ENCODE measurements at regions not wholly inside any gene's neighbourhood (a gene's known extent, or its start where the extent isn't known, plus 50 kb on each side); places are given as distances from the start of the nearest gene placed in this dataset.
"Not testable (repeated sequence)": the region's sequence is repeated elsewhere in the genome, so short reads cannot be mapped to it uniquely, and the experiment has no call there.

DNA sequence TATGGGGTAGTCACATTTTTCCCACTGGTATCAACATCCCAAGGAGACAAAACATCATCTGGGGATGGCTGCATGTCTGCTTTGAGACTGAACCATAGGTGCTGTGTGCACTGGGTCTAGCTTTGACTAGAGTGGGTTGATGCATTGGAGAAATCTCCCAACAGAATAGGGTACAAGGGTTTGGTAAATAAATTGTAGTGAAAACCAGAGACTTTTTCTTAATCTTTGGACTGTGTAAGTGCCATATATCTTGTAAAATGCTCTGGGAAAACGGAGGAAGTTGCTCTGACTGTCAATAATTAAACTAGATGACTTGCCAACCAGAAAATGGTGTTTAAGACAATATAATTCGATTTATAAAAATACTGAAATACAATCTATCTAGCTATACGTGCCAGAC lies 1064.0 kb upstream of the SLIT2 start:
- Mint-ChIP-seq H3K27me3 (no peaks in the 10 kb centered on the region), H3K36me3 (no peaks in the 10 kb centered on the region), H3K4me3 (no peak overlapping the region), H3K4me1 (no peaks in the 10 kb centered on the region), H3K9me3 (peaks cover 0 to 11% (median 2%) of the 10 kb centered on the region in 3 donors), H3K27ac (no peak overlapping the region)

- Mint-ChIP-seq H3K4me3 (no peak overlapping the region), H3K27me3 (no peaks in the 10 kb centered on the region)
Measured at GRCh38 chr4:19187096-19187495, 1064.6 kb upstream of the SLIT2 start.

DNA sequence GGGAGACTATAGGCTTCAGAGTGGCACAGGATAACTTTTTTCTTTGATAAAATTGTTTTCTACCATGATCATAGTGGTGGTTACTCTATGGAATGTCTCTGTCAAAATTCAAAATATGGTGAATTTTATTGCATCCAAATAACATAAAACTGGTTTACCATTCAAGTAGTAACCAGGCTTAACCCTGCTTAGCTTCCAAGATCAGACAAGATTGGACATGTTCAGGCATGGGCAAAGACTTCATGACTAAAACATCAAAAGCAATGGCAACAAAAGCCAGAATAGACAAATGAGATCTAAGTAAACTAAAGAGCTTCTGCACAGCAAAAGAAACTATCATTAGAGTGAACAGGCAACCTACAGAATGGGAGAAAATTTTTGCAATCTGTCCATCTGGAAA lies 1070.1 kb upstream of the SLIT2 start:
- not testable (repeated sequence) for H3K36me3 Mint-ChIP-seq, H3K4me3 Mint-ChIP-seq, H3K4me1 Mint-ChIP-seq, H3K27me3 Mint-ChIP-seq, H3K27ac Mint-ChIP-seq
- H3K9me3 Mint-ChIP-seq = peaks cover 3 to 13% (median 3%) of the 10 kb centered on the region in 3 donors

More at GRCh38 chr4:19187096-19187495, 1064.6 kb upstream of the SLIT2 start:
- H3K9me3 Mint-ChIP-seq = peaks cover 0 to 11% (median under 1%) of the 10 kb centered on the region in 3 donors
- H3K36me3 Mint-ChIP-seq = no peaks in the 10 kb centered on the region
- no peaks in the 10 kb centered on the region for H3K4me1 Mint-ChIP-seq
- H3K27ac Mint-ChIP-seq = no peak overlapping the region

GRCh38 chr4:19178835-19179234 lies 1072.9 kb upstream of the SLIT2 start:
- no peaks in the 10 kb centered on the region for H3K27me3 Mint-ChIP-seq
- peaks cover 3 to 9% (median 3%) of the 10 kb centered on the region in 3 donors for H3K9me3 Mint-ChIP-seq
- H3K4me1 Mint-ChIP-seq = no peaks in the 10 kb centered on the region
- H3K4me3 Mint-ChIP-seq = no peak overlapping the region
- H3K36me3 Mint-ChIP-seq = no peaks in the 10 kb centered on the region
- no peak overlapping the region for H3K27ac Mint-ChIP-seq

- Mint-ChIP-seq H3K9me3 (peaks cover 3 to 9% (median 3%) of the 10 kb centered on the region in 3 donors), H3K4me1 (no peaks in the 10 kb centered on the region), H3K36me3 (no peaks in the 10 kb centered on the region), H3K27me3 (no peaks in the 10 kb centered on the region), H3K27ac (no peak overlapping the region), H3K4me3 (no peak overlapping the region)
Measured at GRCh38 chr4:19177616-19178015, 1074.1 kb upstream of the SLIT2 start.

DNA sequence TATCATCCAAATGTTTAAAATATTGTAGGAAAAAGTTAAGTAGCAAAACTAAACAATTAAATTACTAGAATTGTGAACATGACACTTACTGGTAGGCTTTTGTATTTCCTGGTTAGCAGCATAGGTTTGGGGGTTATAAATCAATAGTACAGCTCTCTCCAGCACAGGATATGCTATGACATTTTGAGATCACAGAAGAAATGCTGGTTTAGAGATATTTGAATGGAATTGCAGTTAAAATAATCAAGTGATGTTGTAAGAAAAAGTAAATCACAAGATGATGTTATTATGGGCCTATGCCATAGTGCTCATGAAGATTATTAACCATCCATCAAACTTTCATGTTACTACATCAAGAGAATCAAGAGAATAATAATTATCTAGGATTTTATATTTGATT lies 1079.9 kb upstream of the SLIT2 start:
- H3K4me3 Mint-ChIP-seq = no peak overlapping the region
- H3K27ac Mint-ChIP-seq = no peak overlapping the region
- no peaks in the 10 kb centered on the region for H3K4me1 Mint-ChIP-seq
- H3K27me3 Mint-ChIP-seq = no peaks in the 10 kb centered on the region
- no peaks in the 10 kb centered on the region for H3K36me3 Mint-ChIP-seq
- H3K9me3 Mint-ChIP-seq = no peaks in the 10 kb centered on the region

- H3K27ac Mint-ChIP-seq = no peak overlapping the region
- no peaks in the 10 kb centered on the region for H3K4me1 Mint-ChIP-seq
- H3K9me3 Mint-ChIP-seq = peaks cover 2 to 8% (median 7%) of the 10 kb centered on the region in 3 donors
- H3K27me3 Mint-ChIP-seq = no peaks in the 10 kb centered on the region
- H3K36me3 Mint-ChIP-seq = no peaks in the 10 kb centered on the region
- H3K4me3 Mint-ChIP-seq = no peak overlapping the region
Measured at GRCh38 chr4:19167311-19167710, 1084.4 kb upstream of the SLIT2 start.

DNA sequence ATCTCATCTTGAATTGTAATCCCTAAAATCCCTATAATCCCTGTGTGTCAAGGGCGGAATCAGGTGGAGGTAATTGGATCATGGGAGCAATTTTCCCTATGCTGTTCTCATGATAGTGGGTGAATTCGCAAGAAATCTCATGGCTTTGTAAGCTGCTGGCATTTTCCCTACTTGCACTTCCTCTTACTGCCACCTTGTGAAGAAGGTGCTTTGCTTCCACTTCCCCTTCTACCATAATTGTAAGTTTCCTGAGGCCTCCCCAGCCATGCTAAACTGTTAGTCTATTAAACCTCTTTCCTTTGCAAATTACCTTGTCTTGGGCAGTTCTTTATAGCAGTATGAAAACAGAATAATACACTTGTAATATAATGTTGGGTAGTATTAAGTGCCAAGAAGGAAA lies 1087.4 kb upstream of the SLIT2 start:
- H3K27ac Mint-ChIP-seq = no peak overlapping the region
- H3K4me1 Mint-ChIP-seq = no peaks in the 10 kb centered on the region
- H3K36me3 Mint-ChIP-seq = no peaks in the 10 kb centered on the region
- H3K27me3 Mint-ChIP-seq = no peaks in the 10 kb centered on the region
- no peak overlapping the region for H3K4me3 Mint-ChIP-seq
- peaks cover 5 to 11% (median 8%) of the 10 kb centered on the region in 3 donors for H3K9me3 Mint-ChIP-seq

DNA sequence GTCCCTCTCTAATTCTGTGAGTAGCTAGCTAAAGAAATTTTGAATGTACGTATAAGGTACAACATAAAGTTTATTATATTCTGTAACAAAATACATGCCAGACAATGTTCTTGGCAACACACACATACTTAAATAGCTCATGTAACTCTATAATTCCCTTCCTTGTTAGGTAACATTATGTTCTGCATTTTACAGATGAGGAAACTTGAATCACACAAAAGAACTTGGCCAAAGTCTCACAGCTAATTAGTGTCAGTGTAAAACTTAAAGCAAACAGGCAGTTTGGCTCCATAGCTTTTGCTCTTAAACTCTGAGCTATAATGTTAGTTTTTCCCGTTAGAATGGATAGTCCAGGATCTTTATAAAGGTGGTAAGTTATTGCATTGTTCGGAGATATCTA lies 1091.8 kb upstream of the SLIT2 start:
- no peak overlapping the region for H3K27ac Mint-ChIP-seq
- H3K36me3 Mint-ChIP-seq = peaks cover 3% of the 10 kb centered on the region
- H3K4me3 Mint-ChIP-seq = no peak overlapping the region
- no peaks in the 10 kb centered on the region for H3K4me1 Mint-ChIP-seq
- no peaks in the 10 kb centered on the region for H3K27me3 Mint-ChIP-seq
- peaks cover 13 to 15% (median 15%) of the 10 kb centered on the region in 3 donors for H3K9me3 Mint-ChIP-seq

DNA sequence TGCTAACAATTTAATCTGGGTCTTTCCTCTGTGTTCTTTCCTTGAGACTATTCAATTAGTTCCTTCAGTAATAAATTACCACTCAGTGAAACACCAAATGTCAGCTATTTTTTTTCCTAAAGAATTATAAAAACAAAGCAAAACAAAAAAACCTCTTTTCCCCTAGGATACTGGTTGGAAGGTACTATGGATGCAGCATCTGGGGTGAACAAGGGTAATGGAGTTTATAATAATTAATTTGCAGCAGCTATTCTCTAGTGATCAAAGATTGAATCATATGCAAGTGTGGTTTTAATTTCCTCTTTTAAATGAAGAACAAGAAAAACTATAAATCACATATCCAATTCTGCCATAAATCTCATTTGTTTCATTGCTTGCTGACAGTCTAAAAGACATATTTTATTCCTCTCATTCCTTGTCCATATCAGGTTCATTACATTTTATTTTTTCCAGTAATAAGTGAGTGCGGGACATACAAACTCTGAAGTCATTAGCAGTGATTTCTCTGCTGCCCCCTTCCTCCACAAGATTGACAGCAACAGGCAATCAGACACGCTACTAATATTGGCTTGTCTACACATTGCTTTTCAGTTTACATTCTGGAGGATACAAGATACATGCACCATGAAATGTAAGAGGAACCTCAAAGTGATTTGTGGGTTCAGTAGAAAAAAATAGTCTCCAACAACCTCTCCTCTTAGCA lies 1093.4 kb upstream of the SLIT2 start:
- no peaks in the 10 kb centered on the region for H3K4me1 Mint-ChIP-seq
- H3K9me3 Mint-ChIP-seq = peaks cover 8 to 20% (median 17%) of the 10 kb centered on the region in 3 donors
- H3K27me3 Mint-ChIP-seq = no peaks in the 10 kb centered on the region
- H3K4me3 Mint-ChIP-seq = no peak overlapping the region
- peaks cover 4% of the 10 kb centered on the region for H3K36me3 Mint-ChIP-seq
- H3K27ac Mint-ChIP-seq = no peak overlapping the region

- Mint-ChIP-seq H3K27me3 (no peaks in the 10 kb centered on the region), H3K9me3 (peaks cover 8 to 23% (median 12%) of the 10 kb centered on the region in 3 donors), H3K36me3 (peaks cover 4% of the 10 kb centered on the region), H3K4me1 (no peaks in the 10 kb centered on the region), H3K27ac (no peak overlapping the region), H3K4me3 (no peak overlapping the region)
Measured at GRCh38 chr4:19156786-19157185, 1094.9 kb upstream of the SLIT2 start.

- no peaks in the 10 kb centered on the region for H3K4me1 Mint-ChIP-seq
- no peak overlapping the region for H3K27ac Mint-ChIP-seq
- H3K4me3 Mint-ChIP-seq = no peak overlapping the region
- peaks cover 6 to 23% (median 12%) of the 10 kb centered on the region in 3 donors for H3K9me3 Mint-ChIP-seq
- H3K27me3 Mint-ChIP-seq = no peaks in the 10 kb centered on the region
- H3K36me3 Mint-ChIP-seq = peaks cover 4% of the 10 kb centered on the region
Measured at GRCh38 chr4:19155568-19155967, 1096.1 kb upstream of the SLIT2 start.

DNA sequence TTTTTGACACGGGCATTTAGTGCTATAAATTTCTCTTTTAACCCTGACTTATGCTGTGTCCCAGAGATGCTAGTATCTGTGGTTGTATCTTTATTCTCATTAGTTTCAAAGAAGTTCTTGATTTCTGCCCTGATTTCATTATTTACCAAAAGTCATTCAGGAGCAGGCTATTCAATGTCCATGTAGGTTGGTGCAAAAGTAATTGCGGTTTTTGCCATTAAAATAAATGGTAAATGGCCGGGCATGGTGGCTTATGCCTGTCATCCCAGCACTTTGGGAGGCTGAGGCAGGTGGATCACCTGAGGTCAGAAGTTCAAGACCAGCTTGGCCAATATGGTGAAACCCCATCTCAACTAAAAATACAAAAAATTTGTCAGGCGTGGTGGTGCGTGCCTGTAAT lies 1097.4 kb upstream of the SLIT2 start:
- H3K36me3 Mint-ChIP-seq, H3K4me1 Mint-ChIP-seq, H3K27me3 Mint-ChIP-seq, H3K27ac Mint-ChIP-seq, H3K4me3 Mint-ChIP-seq: not testable (repeated sequence)
- H3K9me3 Mint-ChIP-seq = peaks cover 6 to 32% (median 15%) of the 10 kb centered on the region in 3 donors

DNA sequence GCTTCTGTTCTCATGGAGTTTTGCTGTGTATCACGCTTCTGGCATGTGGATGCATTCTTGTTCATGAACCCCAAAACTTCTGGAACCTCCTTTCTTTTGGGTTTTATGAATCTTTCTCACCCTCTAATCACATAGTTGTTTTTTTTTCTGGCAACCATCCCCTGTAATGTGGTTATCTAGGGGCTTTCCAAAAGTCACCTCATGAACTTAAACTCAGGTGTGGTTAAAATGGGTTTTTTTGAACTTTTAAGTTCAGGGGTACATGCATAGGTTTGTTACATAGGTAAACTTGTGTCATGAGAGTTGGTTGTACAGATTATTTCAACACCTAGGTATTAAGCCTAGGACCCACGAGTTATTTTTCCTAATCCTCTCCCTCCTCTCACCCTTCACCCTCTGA lies 1099.4 kb upstream of the SLIT2 start:
- H3K27me3 Mint-ChIP-seq = no peaks in the 10 kb centered on the region
- no peak overlapping the region for H3K4me3 Mint-ChIP-seq
- peaks cover 4% of the 10 kb centered on the region for H3K36me3 Mint-ChIP-seq
- H3K4me1 Mint-ChIP-seq = no peaks in the 10 kb centered on the region
- no peak overlapping the region for H3K27ac Mint-ChIP-seq
- peaks cover 6 to 35% (median 14%) of the 10 kb centered on the region in 3 donors for H3K9me3 Mint-ChIP-seq

- Mint-ChIP-seq H3K4me3 (no peak overlapping the region), H3K36me3 (peaks cover 4% of the 10 kb centered on the region), H3K4me1 (no peaks in the 10 kb centered on the region), H3K27me3 (no peaks in the 10 kb centered on the region), H3K27ac (no peak overlapping the region), H3K9me3 (peaks cover 6 to 35% (median 14%) of the 10 kb centered on the region in 3 donors)
Measured at GRCh38 chr4:19151684-19152083, 1100.0 kb upstream of the SLIT2 start.

DNA sequence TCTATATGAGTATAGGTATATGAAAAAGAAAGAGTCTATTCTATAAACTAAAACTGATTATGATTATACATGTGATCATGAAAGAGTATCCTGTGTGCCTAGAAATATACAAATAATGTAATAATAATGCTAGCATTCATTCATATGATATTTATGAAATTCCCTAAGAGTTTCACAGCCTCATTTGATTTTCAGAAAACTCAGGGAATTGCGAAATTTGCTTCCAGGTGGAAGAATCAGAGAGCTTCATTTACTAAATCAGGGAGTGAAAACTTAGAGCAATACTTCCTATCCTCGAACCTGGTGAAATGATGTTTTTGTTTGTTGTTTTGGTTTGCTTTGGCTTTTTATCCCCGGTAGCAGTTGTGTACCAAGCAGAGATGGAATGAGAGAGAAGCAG lies 1105.7 kb upstream of the SLIT2 start:
- H3K4me1 Mint-ChIP-seq = no peaks in the 10 kb centered on the region
- H3K27ac Mint-ChIP-seq = no peak overlapping the region
- no peaks in the 10 kb centered on the region for H3K27me3 Mint-ChIP-seq
- no peak overlapping the region for H3K4me3 Mint-ChIP-seq
- H3K36me3 Mint-ChIP-seq = no peaks in the 10 kb centered on the region
- H3K9me3 Mint-ChIP-seq = peaks cover 1 to 12% (median 3%) of the 10 kb centered on the region in 3 donors

All from IgD-negative memory B cell (primary cell).